LoVo (cell line): ENCODE measurements at regions not wholly inside any gene's neighbourhood (a gene's known extent, or its start where the extent isn't known, plus 50 kb on each side); places are given as distances from the start of the nearest gene placed in this dataset.

Experiments used
- DNase-seq: peaks from one replicate; pipeline ENCODE4 v3.0.0-alpha.2; 2016; ENCODE audit warnings: low spot score

GRCh38 chr2:225137971-225138370, 95.7 kb upstream of the DOCK10 start:
- DNase-seq, result no peak

GRCh38 chr2:225136552-225136951, 94.3 kb upstream of the DOCK10 start:
- DNase-seq, result no peak

- DNase-seq, result no peak
Measured at GRCh38 chr2:225131898-225132297, 89.6 kb upstream of the DOCK10 start.

GRCh38 chr2:225130093-225130492, 87.8 kb upstream of the DOCK10 start:
- DNase-seq, result no peak

GRCh38 chr2:225124311-225125017, 82.2 kb upstream of the DOCK10 start:
- DNase-seq, result no peak

- peak; percentile 16 for DNase-seq
Measured at GRCh38 chr2:225122583-225123486, 80.6 kb upstream of the DOCK10 start.

GRCh38 chr2:225122007-225122406, 79.7 kb upstream of the DOCK10 start:
- no peak for DNase-seq

GRCh38 chr2:225120186-225120585, 77.9 kb upstream of the DOCK10 start:
- DNase-seq, result no peak

DNA sequence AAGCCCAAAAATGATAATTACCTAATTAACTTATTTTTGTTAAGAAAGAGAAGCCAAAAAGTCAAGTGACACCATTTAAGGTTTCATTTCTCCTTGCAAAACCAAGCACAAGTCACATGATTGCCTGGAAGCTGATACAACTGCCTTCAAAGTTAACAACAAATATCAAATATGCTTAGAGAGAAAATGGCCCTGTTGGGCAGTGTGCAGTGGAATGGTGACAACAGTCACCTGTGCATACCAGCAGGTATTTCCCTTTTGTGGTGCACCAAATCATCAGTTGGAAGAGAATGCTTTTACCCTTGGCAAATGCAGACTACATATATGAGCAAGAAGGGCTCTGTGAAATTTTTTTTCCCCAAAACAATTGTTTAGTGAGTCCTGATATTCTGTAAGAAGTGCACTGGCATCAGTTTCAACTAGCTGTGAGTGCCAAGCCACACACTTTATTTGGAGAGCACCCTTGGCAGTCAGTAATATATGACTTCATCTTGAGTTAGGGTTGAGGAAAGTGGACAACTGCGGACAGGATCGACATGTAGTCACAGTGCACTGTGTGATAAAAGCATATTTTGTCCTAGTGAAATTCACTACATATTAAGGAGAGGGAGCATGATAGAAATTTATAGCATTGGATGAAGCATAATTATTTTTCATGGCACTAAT, 74.9 kb upstream of the DOCK10 start:
- DNase-seq, result no peak

DNA sequence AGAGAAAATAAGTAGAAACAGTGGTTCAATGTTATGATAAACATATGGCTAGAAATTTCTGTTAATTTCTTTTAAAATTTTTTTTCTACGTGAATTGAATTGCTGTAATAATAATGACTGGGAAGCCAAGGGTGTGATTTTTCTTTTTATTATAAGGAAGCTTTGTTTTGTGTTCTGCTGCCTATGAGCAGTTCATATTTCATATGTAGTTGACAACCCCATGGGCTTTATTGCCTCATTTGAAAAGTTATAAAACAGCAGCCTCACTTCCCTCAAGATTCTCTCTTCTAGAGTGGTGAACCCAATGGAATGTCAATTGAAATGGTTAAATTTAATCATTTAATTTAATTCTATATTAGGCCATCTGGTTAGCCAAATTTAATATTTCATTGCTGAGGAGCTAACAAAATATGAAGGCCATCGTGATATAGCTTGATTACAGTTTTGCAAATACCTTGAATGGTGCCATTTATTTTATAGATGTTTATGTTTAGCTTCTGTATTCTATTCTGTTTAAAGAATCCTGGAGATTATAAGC, 72.6 kb upstream of the DOCK10 start:
- DNase-seq, result no peak

DNA sequence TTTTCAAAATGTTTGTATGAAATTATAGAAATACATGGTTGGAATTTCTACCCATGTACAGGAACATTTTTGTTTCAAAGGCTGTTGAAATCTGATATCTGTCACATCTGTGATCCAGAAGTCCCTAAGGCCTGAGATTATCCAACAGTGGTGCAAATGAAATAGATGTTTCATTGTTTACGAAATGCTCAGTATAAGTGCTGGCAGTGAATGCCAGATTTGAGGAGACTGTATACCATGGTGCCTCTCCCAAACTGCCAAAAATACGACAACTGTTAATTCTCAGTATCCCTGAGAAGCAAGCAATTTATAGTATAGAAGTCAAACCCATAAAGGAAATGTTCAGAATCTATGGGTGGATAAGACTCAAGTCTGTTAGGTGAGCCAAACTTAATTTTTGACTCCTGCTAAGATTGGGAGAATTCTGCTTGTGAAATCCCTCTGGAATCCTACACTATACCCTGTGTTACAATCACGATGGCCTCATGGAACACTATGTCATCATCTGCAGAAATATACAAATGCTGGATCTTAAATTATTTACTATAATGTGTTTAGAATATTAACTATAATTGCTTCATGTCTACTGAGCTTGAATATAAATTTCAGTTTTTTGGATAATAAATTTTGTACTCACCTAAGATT, 71.2 kb upstream of the DOCK10 start:
- DNase-seq, result no peak

GRCh38 chr2:225112362-225113126, 70.3 kb upstream of the DOCK10 start:
- DNase-seq, result no peak

GRCh38 chr2:225108805-225109204, 66.5 kb upstream of the DOCK10 start:
- no peak for DNase-seq

- no peak for DNase-seq
Measured at GRCh38 chr2:225104971-225105370, 62.7 kb upstream of the DOCK10 start.

DNA sequence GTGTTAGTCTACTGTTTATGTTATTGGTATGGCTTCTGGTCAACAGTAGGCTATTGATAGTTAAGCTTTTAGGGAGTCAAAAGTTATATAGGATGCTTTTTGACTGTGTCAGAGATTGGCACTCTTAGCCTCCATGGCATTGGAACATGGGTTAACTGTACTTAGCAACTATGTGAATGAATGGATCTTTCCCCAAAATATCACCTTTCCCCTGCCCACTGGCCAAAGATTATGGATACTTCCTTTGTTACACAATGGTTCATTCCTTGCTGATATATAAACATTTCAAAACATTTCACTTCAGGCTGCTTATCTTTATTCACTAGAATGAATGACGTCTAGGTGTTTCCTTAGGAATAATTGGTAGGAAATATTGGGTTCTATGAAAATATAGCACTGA, 62.1 kb upstream of the DOCK10 start:
- no peak for DNase-seq

DNA sequence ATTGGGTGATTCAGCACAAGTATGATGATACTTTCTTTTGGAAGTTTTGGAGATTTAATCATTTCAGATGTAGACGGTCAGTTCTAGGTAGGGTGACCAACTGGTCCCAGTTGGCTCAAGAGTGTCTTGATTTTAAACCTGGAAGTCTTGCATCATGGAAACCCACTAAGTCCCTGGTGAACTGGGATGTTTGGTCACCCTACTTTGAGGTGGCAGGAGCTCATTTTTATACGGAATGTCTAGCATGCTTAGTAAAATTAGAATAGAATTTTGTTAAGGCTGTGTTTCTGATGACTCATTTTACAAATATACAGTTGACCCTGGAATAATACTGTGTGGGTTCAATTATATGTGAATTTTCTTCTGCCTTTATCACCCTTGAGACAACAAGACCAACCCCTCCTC, 61.5 kb upstream of the DOCK10 start:
- no peak for DNase-seq

DNA sequence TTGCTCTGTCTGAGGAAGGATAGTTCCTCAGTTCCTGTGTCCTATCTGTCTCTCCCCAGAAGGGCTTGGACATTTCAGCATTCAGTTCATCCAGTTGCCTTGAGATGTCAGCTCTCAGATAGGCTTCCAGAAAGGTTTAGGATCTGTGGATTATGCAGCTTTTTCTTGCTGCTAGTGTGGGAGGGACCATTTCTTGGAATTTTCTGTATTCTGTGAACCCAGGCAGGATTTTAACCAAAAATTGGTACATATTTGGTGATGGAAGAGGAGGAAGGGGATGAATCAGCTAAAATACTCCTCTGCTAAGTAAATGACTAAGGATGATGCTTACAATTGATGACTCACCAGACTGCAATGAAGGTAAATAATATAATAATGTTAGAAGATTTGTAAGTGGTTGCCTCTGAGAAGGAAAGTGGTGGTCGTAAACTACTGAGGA, 58.6 kb upstream of the DOCK10 start:
- peak; percentile 39 for DNase-seq

DNA sequence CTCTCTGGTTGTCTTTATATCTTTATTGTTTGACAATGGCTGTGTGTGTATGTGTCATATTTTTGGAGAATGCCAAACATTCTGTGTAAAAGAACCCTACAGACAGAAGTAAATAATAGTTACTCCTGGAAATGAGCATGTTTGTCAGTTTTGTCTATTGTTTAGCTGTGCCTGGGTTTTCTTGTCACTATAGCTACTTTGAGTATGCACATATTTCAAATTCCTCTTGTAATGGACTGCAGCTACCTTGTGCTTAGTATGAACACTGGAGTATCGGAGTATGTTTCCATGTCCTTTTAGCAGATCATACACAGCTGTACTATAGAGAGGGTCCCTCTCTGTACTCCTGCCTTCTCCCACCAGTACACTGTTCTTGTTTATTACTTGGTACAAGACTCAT, 58.0 kb upstream of the DOCK10 start:
- no peak for DNase-seq

- DNase-seq, result no peak
Measured at GRCh38 chr2:225097035-225097434, 54.8 kb upstream of the DOCK10 start.
